H1 (cell line): ENCODE measurements at regions not wholly inside any gene's neighbourhood (a gene's known extent, or its start where the extent isn't known, plus 50 kb on each side); places are given as distances from the start of the nearest gene placed in this dataset.

Experiments used
- E2F6 ChIP-seq: IDR thresholded peaks from 2 replicates; pipeline ENCODE4 v1.6.1; 2012; ENCODE audit warnings: inconsistent platforms
- JUN ChIP-seq: IDR thresholded peaks from 2 replicates; pipeline ENCODE4 v1.6.1; 2011; ENCODE audit warnings: low read depth, mild to moderate bottlenecking, improper control_type of control experiment, low read length
- JUND ChIP-seq: IDR thresholded peaks from 2 replicates; pipeline ENCODE4 v1.6.1; 2011; ENCODE audit warnings: mild to moderate bottlenecking, improper control_type of control experiment, low read length
- SAP30 ChIP-seq: fragments of 300-600 bp; sonication (generic); IDR thresholded peaks from 2 replicates; pipeline ENCODE4 v1.7.1; 2012; ENCODE audit warnings: low read length, moderate library complexity, mild to moderate bottlenecking, inconsistent platforms; ENCODE audit not compliant: insufficient read depth, insufficient replicate concordance
- SIN3A ChIP-seq, 2 experiments: IDR thresholded peaks in 1 of 2; conservative IDR thresholded peaks in 1 of 2; 2 replicates each; pipeline ENCODE4 v1.6.1; 2011 to 2012; ENCODE audit warnings: low read length in 2 of 2, improper control_type of control experiment in 1 of 2, low read depth in 1 of 2, mild to moderate bottlenecking in 1 of 2
- TAF7 ChIP-seq: optimal IDR thresholded peaks from 2 replicates; pipeline ENCODE3; 2011; ENCODE audit warnings: low read depth, mild to moderate bottlenecking, inconsistent platforms, low read length, moderate library complexity, borderline replicate concordance
- TBP ChIP-seq: IDR thresholded peaks from 2 replicates; pipeline ENCODE4 v1.6.1; 2011; ENCODE audit warnings: low read depth, low read length, improper control_type of control experiment

- TF ChIP-seq E2F6 (no peak), JUND (no peak), TAF7 (no peak), TBP (no peak), SAP30 (no peak), JUN (no peak), SIN3A (conservative IDR thresholded peaks at IDR 0.05 in 1 of 2, IDR thresholded peaks at IDR 0.05 in 1 of 2; ENCODE audit: low read depth in 1 of 2, low read length in 2 of 2) (no peak)
- TF ChIP-seq, all 59 proteins: peak for 0
Measured at GRCh38 chr9:25573281-25573680, 105.0 kb downstream of the TUSC1 start (continued).
